ENCODE measurements at regions not wholly inside any gene's neighbourhood (a gene's known extent, or its start where the extent isn't known, plus 50 kb on each side); places are given as distances from the start of the nearest gene placed in this dataset.

- no peak for TF ChIP-seq POU6F1 (CRISPR knock-in tag; IDR thresholded peaks at IDR 0.05; ENCODE audit: borderline replicate concordance, low read depth)
- ATAC-seq = no peak
These were observed 73.3 kb upstream of the MYL10 start for GRCh38 chr7:101702362-101702850.

GRCh38 chr7:101705331-101705730 lies 76.2 kb upstream of the MYL10 start:
- no peak for TF ChIP-seq TOX (CRISPR knock-in tag; IDR thresholded peaks at IDR 0.05; ENCODE audit: borderline replicate concordance)
- TF ChIP-seq CREB5 (CRISPR knock-in tag; IDR thresholded peaks at IDR 0.05; ENCODE audit: low read depth) = no peak
- no peak for TF ChIP-seq ZFP30 (CRISPR knock-in tag; IDR thresholded peaks at IDR 0.05)
- no peak for TF ChIP-seq OSR1 (CRISPR knock-in tag; IDR thresholded peaks at IDR 0.05)
- TF ChIP-seq ZFP3 (CRISPR knock-in tag; IDR thresholded peaks at IDR 0.05) = no peak
- no peak for TF ChIP-seq CSRNP3 (CRISPR knock-in tag; IDR thresholded peaks at IDR 0.05)
- no peak for TF ChIP-seq CSDC2 (CRISPR knock-in tag; IDR thresholded peaks at IDR 0.05)
- TF ChIP-seq ESRRG (CRISPR knock-in tag; IDR thresholded peaks at IDR 0.05) = no peak
- TF ChIP-seq TCF4 (CRISPR knock-in tag; IDR thresholded peaks at IDR 0.05; ENCODE audit: borderline replicate concordance) = no peak
- no peak for TF ChIP-seq ISL1 (CRISPR knock-in tag; IDR thresholded peaks at IDR 0.05)
- TF ChIP-seq GLIS3 (CRISPR knock-in tag; IDR thresholded peaks at IDR 0.05) = no peak
- no peak for TF ChIP-seq ZNF565 (CRISPR knock-in tag; conservative IDR thresholded peaks at IDR 0.05; ENCODE audit: low read depth)
- no peak for TF ChIP-seq BACH2 (CRISPR knock-in tag; IDR thresholded peaks at IDR 0.05; ENCODE audit: borderline replicate concordance)
- TF ChIP-seq SNAI2 (CRISPR knock-in tag; IDR thresholded peaks at IDR 0.05) = no peak
- no peak for ATAC-seq

DNA sequence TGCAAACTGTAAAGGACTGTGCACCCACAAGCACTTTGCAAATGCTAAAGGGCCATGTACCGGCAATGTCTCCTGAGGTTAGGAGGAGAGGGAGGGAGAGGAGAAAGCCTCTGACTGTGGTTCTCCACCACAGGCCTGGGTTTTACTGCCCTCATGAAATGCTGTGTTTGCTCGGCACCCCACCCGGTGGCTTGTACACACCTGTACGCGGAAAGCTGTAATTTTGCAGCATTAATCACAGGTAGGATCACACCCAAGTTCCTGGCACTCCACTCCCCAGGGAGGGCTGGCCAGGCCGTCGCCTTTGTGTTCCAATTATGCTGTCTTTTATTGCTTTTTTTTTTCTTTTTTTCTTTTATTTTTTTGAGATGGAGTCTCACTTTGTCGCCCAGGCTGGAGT lies 78.5 kb upstream of the MYL10 start:
- no peak for ATAC-seq
- TF ChIP-seq BACH2 (CRISPR knock-in tag; IDR thresholded peaks at IDR 0.05; ENCODE audit: borderline replicate concordance) (no peak), PPARA (CRISPR knock-in tag; IDR thresholded peaks at IDR 0.05; ENCODE audit: borderline replicate concordance) (no peak), ZC3H10 (CRISPR knock-in tag; IDR thresholded peaks at IDR 0.05) (no peak), ISL1 (CRISPR knock-in tag; IDR thresholded peaks at IDR 0.05) (no peak), ZNF70 (CRISPR knock-in tag; IDR thresholded peaks at IDR 0.05) (no peak), ZFP30 (CRISPR knock-in tag; IDR thresholded peaks at IDR 0.05) (no peak), CSDC2 (CRISPR knock-in tag; IDR thresholded peaks at IDR 0.05) (no peak), POU6F1 (CRISPR knock-in tag; IDR thresholded peaks at IDR 0.05; ENCODE audit: borderline replicate concordance, low read depth) (no peak), RARB (CRISPR knock-in tag; IDR thresholded peaks at IDR 0.05) (no peak), OSR1 (CRISPR knock-in tag; IDR thresholded peaks at IDR 0.05) (no peak), ESRRG (CRISPR knock-in tag; IDR thresholded peaks at IDR 0.05) (no peak), ZNF565 (CRISPR knock-in tag; conservative IDR thresholded peaks at IDR 0.05; ENCODE audit: low read depth) (no peak), TCF4 (CRISPR knock-in tag; IDR thresholded peaks at IDR 0.05; ENCODE audit: borderline replicate concordance) (no peak), SNAI2 (CRISPR knock-in tag; IDR thresholded peaks at IDR 0.05) (no peak), ARNTL (CRISPR knock-in tag; IDR thresholded peaks at IDR 0.05; ENCODE audit: borderline replicate concordance, low read depth) (no peak), GLIS3 (CRISPR knock-in tag; IDR thresholded peaks at IDR 0.05) (no peak), TSHZ2 (CRISPR knock-in tag; IDR thresholded peaks at IDR 0.05) (no peak), CSRNP3 (CRISPR knock-in tag; IDR thresholded peaks at IDR 0.05) (no peak), ZNF8 (CRISPR knock-in tag; IDR thresholded peaks at IDR 0.05) (no peak), CREB5 (CRISPR knock-in tag; IDR thresholded peaks at IDR 0.05; ENCODE audit: low read depth) (no peak)
